ENCODE measurements at regions not wholly inside any gene's neighbourhood (a gene's known extent, or its start where the extent isn't known, plus 50 kb on each side); places are given as distances from the start of the nearest gene placed in this dataset.

DNA sequence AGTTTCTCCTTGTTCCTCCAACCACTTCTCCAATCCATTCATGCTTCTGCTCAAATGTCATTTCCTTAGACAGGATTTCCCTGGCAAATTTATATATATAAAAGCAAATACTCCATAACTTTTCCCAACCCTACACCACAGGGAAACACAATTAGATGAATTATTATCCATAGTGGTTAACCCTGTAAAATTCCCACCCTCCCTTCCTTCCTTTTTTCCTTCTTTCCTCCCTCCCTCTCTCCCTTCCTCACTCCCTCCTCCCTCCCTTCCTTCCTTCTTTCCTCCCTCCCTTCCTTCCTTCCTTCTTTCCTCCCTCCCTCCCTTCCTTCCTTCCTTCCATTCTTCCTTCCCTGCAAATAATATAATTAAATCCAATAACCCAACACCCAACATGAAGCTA, 617.7 kb downstream of the IRS1 start:
- TF ChIP-seq POLR2AphosphoS5 (IDR thresholded peaks at IDR 0.05; ENCODE audit: low read depth) = no peak
- TF ChIP-seq, protein P1, sequence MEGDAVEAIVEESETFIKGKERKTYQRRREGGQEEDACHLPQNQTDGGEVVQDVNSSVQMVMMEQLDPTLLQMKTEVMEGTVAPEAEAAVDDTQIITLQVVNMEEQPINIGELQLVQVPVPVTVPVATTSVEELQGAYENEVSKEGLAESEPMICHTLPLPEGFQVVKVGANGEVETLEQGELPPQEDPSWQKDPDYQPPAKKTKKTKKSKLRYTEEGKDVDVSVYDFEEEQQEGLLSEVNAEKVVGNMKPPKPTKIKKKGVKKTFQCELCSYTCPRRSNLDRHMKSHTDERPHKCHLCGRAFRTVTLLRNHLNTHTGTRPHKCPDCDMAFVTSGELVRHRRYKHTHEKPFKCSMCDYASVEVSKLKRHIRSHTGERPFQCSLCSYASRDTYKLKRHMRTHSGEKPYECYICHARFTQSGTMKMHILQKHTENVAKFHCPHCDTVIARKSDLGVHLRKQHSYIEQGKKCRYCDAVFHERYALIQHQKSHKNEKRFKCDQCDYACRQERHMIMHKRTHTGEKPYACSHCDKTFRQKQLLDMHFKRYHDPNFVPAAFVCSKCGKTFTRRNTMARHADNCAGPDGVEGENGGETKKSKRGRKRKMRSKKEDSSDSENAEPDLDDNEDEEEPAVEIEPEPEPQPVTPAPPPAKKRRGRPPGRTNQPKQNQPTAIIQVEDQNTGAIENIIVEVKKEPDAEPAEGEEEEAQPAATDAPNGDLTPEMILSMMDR (conservative IDR thresholded peaks at IDR 0.05; ENCODE audit: low read depth in 2 of 2) = no peak
